NCI-H1694 treated with DMSO at 0.1 percent for 48 hours (cell line): ENCODE measurements at regions not wholly inside any gene's neighbourhood (a gene's known extent, or its start where the extent isn't known, plus 50 kb on each side); places are given as distances from the start of the nearest gene placed in this dataset.
"Not testable (repeated sequence)": the region's sequence is repeated elsewhere in the genome, so short reads cannot be mapped to it uniquely, and the experiment has no call there.

Experiments
- DNase-seq: peaks from one replicate; lab custom pipeline; 2025; lab: John Stamatoyannopoulos, UW

DNA sequence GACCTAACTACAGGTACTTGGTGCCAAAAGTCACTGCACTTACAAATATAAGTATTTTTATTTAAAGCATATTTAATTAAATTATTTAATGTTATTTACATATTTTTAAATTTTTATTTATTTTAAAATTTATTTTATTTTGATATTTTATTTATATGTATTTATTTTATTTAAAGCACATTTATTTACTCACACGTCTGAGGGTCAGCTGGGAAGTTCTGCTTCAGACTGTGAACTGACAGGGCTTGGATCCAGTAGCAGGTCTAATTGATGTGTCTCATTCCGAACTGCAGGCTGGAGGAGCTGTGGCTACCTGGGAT, 392.5 kb downstream of the GBA3 start:
- no peak for DNase-seq

- DNase-seq, result no peak
Measured at GRCh38 chr4:23084559-23085248, 392.0 kb downstream of the GBA3 start.

DNA sequence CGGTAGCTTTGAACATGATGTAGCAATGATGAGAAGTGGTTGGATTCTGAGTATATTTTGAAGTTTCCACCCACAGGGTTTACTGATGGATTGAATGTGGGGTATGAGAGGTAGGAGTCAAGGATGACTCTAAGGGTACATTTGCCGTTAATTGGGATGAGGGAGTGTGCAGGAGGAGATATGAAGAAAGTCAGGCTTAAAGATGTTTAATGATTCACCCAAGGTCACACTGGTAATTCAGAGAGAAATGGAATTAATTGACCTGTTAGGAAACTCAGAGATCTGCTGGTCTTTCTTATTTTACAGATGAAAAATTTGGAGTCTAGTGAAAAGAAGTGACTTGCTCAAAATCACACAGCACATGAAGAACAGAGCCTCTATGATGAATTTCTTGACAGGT, 390.7 kb downstream of the GBA3 start:
- DNase-seq, result no peak

GRCh38 chr4:23080171-23080570, 387.4 kb downstream of the GBA3 start:
- DNase-seq, result not testable (repeated sequence)

DNA sequence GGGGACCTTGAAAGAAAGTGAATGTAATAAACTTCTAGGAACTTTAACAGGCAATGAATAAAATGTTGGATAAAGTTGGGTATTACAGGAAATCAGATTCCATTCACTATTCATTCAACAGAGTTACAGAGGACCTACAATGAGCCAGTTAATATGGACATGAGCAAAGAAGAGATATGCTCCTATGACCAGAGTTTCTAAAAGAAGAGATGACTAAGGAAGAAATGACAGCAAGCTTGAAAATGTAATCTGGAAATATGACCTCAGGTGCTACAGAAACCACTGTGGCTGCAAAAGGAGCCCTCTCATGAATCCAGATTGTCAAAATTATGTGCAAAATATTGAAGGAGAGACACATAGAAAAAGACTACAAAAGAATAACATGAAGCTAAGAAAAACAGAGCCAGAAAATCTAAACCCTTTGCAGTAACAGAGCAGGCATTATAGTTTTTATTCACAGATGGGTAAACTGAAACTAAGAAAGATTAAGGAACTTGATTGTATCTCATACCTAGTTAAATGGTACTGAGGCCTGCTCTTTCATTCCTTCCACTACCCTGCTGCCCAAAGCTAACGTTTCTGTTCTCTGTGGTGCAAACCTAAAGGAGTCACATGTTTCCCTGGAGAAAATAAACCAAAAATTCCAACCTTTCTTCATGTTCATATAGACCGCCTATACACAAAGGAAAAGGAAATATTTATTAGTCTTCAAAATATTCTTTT, 378.3 kb downstream of the GBA3 start:
- no peak for DNase-seq

GRCh38 chr4:23068756-23069155, 376.0 kb downstream of the GBA3 start:
- DNase-seq, result no peak

GRCh38 chr4:23068287-23068686, 375.6 kb downstream of the GBA3 start:
- DNase-seq, result no peak

- no peak for DNase-seq
Measured at GRCh38 chr4:23062188-23062587, 369.5 kb downstream of the GBA3 start.

DNA sequence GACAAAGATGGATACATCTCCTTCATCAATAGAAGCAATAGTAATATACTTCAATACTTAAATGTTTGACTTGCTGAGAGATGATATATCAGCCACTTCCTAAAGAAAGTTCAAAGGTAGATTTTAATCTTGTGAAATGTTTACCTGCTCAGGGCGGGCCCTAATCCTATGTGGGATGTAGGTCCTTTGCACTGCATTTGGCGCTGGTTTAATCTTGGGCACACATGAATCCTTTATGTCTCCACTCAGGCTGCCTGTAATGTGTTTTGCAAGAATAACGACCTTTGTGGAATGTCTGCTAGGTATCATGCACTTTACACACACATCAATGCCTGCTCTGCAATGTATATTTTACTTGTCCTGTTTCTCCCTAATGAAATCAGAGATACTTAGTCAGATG, 368.7 kb downstream of the GBA3 start:
- DNase-seq, result no peak

GRCh38 chr4:23060776-23061175, 368.0 kb downstream of the GBA3 start:
- DNase-seq, result no peak

DNA sequence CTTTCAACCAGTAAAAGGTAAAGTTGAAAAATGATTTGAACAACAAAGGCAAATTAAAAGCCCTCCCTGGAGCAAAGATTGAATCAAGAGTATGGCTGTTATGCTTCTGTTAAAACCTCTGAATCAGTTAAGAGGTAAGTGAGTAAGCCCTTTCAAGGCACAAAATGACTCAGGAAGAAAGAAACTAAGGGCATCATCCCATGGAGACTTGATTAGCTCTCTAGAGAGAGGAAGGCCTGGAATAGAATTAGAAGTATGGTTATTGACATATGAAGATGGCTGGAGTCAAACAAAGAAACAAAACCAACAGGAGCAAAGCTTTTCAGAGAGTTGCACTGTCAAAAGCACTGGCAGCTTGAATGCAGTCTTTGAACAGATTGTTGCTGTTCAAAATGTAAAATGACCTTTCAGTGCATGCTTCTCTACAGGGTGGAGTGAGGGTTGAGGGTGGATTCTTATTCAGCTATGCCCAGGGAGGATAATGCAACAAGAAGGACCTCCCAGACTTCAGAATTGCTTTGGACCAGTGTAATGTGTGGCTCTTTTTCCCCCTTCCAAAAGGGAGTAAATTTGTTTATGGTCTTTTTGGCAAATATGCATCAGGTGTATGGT, 365.5 kb downstream of the GBA3 start:
- DNase-seq, result no peak

- DNase-seq, result no peak
Measured at GRCh38 chr4:23041501-23041900, 348.8 kb downstream of the GBA3 start.

- DNase-seq, result no peak
Measured at GRCh38 chr4:23040539-23040938, 347.8 kb downstream of the GBA3 start.

DNA sequence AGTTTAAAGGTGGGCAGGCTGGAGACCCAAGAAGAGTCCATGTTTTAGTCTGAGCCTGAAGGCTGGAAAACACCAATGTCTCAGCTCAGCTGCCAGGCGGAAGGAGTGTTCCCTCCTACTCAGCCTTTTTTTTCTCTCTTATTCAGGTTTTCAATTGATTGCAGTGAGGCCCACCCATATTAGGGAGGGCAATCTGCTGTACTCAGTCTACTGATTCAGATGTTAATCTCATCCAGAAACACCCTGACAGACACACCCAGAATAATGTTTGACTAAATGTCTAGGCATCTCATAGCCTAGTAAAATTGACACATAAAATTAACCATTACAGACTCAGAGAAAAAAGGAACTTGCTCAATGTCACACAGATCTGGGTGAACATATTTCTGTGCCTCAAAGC, 347.1 kb downstream of the GBA3 start:
- DNase-seq, result no peak

DNA sequence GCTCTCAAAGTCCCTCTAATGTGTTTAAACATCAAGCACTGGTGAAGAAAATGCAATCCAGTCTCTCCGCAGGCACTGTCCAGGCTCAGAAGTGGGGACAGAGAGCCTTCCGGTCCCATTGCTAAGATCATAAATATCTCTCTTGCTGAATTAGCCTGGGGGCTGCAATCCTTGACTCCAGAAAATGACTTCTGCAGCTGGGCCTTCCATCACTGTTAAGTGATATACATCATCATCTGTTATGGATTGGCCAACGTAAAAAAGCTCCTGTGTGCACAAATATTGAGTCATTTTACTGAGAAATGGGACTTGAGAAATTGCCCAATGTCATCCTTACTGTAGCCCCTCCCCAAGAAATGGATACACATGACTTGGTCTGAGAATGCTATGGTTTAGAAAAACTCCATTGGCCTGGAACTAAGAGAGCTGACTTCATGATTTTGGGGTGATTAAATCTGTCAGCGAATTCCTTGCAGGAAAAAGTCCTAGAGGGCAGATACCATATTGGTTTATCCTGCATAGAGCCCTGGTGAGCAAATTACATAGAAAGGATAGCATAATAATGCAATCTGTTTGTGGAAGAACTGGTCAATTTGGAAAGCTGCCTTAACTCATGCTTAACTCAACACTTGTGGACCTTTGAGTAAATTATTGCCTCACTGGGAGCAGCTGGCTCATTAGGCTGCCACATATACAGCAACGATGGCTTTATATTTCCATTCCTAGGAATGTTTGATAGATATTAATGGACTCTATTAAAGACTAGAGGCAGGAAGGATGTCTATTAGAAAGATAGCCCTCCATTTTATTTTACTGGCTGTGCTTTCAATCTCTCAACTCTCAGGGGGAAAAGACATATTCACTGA, 346.1 kb downstream of the GBA3 start:
- no peak for DNase-seq

DNA sequence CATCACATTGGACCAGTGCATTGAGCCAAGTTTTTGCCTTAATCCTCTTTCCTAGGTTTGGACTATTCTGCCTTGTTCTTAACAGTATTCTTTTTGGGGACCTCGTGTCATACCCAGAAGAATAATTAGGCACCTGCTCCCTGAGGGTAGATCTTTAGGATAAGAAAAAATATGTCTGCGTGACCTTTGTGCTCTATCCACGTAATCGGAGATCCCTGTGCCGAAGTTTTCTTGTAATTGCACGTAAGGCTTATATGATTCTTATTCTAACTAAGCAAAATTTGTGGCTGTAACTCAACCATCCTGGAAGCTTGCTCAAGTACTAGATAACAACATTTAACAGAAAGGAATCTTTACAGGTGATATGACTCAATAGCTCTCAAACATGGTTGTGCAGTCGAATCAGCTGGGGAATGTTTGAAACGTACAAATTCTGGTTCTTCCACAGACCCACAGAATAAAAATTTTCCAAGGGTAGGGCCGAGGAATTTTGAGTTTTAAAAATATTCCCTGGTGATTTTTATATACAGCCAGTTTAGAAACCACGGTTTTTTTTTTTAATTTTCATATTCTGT, 344.3 kb downstream of the GBA3 start:
- DNase-seq, result no peak

GRCh38 chr4:23036503-23036902, 343.8 kb downstream of the GBA3 start:
- no peak for DNase-seq

DNA sequence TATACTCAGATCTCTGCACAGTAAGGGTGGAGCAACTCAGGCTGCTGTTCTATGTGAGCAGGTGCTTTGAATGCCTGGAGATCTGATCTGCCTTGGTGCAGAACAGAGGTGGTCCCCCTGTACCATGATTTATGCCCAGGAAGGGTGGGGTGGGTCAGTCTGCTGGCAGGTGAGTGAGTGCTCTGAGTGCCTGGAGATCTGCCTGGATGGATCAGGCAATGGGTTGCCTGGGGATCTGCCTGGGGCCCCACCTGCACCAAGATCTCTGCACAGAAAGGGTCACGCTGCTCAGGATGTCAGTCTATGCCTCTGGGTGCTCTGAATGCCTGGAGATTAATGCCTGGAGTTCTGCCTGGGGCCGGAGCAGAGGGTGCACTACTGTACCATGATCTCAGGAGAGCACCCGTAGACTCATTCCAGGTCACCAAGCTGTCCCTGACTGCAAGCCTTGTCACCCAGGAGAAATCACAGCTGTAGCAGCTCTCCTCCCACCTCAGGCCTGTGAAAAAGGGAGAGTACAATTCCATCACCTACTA, 342.9 kb downstream of the GBA3 start:
- DNase-seq, result no peak

GRCh38 chr4:23034731-23035130, 342.0 kb downstream of the GBA3 start:
- no peak for DNase-seq

DNA sequence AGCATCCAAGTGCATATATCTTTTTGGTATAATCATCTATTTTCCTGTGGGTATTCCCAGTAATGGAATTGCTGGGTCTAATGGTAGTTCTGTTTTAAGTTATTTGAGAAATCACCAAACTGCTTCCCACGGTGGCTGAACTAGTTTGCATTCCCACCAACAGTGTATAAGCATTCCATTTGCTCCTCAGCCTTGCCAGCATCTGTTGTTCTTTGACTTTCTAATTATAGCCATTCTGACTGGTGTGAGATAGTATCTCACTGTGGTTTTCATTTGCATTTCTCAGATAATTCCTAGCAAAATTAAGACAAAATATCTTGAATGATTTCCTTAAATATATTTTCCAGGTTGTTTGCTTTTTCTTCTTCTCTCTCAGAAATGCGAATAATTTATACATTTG, 341.1 kb downstream of the GBA3 start:
- DNase-seq, result no peak

- DNase-seq, result no peak
Measured at GRCh38 chr4:23028875-23029274, 336.1 kb downstream of the GBA3 start.

DNA sequence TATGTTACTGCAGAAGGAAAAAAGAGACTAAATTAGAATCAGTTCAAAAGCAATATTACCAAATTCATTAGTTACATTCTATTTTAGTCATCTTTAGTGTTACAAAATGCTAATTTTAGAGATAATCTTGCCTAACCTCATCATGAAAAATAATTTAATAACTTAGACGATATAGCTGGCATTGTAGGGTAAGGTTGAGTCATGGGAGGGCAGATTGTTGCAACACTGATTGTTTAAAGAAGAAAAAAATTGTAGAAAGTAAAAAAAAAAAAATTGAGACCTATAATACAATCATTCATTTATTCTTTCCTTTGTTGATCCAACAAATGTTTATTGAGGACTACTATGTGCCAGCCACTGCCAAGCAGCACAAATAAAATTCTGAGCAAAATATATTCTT, 330.9 kb downstream of the GBA3 start:
- no peak for DNase-seq
